Lower lobe of right lung (tissue), 2 donors: ENCODE measurements at regions not wholly inside any gene's neighbourhood (a gene's known extent, or its start where the extent isn't known, plus 50 kb on each side); places are given as distances from the start of the nearest gene placed in this dataset.
A peak's percentile ranks its signal among the peaks of the same experiment; 100 is the strongest.

Experiments
- ATAC-seq, 2 donors: fragments of 200-7000 bp; cut with Tn5 transposase; one replicate each; pipeline ENCODE4 v1.9.1; 2020 to 2022; ENCODE audit warnings: mild to moderate bottlenecking in 2 of 2, moderate library complexity in 2 of 2
- DNase-seq: peaks from one replicate; pipeline ENCODE4 v3.0.0-alpha.2; 2020
- H3K27ac ChIP-seq: fragments of 200-600 bp; one replicate; pipeline ENCODE4 v1.8.0; 2022
- H3K27me3 ChIP-seq: fragments of 200-600 bp; one replicate; pipeline ENCODE4 v1.8.0; 2022; ENCODE audit warnings: low read depth
- H3K36me3 ChIP-seq: fragments of 200-600 bp; one replicate; pipeline ENCODE4 v1.8.0; 2022; ENCODE audit warnings: mild to moderate bottlenecking
- H3K4me1 ChIP-seq: fragments of 200-600 bp; one replicate; pipeline ENCODE4 v1.8.0; 2022
- H3K4me3 ChIP-seq: fragments of 200-600 bp; one replicate; pipeline ENCODE4 v1.8.0; 2022; ENCODE audit warnings: mild to moderate bottlenecking
- H3K9me3 ChIP-seq: fragments of 200-600 bp; one replicate; pipeline ENCODE4 v1.8.0; 2022
- intact Hi-C: fragments of 100-400 bp; cut with DNase I; formaldehyde crosslinking; loops from one replicate; pipeline ENCODE4 v1.11.0; 2022
- TF ChIP-seq, protein P1 (sequence below): fragments of 200-600 bp; IDR thresholded peaks from one replicate; pipeline ENCODE4 v1.8.0; 2022; ENCODE audit warnings: antibody characterized with exemption, mild to moderate bottlenecking
- donor health status: DM: no; HTN: yes; CAD: no; lungs with severe emphysema.

DNA sequence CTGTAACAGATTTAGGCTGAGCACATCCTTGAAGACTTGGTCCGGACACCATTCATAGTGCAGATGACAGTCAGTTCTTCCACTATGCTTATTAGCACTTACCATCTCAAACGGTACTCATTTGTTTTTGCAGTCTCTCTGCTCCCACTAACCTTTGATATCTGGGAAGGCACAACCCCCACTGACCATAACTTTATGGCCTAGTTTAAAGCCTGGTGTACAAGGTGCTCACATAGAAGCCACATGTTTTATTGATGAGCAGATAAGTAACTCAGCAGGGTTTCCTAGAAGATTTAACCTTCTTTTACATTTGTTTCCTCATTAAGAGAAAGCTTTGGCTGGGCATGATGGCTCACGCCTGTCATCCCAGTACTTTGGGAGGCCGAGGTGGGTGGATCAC is 119.3 kb upstream of the MAGI3 start:
- Histone ChIP-seq H3K9me3 (no peaks in the 10 kb centered on the region), H3K4me1 (no peaks in the 10 kb centered on the region), H3K4me3 (no peak overlapping the region), H3K27ac (no peak overlapping the region), H3K27me3 (no peaks in the 10 kb centered on the region), H3K36me3 (no peaks in the 10 kb centered on the region)
- TF ChIP-seq, protein P1, sequence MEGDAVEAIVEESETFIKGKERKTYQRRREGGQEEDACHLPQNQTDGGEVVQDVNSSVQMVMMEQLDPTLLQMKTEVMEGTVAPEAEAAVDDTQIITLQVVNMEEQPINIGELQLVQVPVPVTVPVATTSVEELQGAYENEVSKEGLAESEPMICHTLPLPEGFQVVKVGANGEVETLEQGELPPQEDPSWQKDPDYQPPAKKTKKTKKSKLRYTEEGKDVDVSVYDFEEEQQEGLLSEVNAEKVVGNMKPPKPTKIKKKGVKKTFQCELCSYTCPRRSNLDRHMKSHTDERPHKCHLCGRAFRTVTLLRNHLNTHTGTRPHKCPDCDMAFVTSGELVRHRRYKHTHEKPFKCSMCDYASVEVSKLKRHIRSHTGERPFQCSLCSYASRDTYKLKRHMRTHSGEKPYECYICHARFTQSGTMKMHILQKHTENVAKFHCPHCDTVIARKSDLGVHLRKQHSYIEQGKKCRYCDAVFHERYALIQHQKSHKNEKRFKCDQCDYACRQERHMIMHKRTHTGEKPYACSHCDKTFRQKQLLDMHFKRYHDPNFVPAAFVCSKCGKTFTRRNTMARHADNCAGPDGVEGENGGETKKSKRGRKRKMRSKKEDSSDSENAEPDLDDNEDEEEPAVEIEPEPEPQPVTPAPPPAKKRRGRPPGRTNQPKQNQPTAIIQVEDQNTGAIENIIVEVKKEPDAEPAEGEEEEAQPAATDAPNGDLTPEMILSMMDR = no peak
- intact Hi-C loops = no loop called here
- ATAC-seq (no peak), DNase-seq (no peak)

DNA sequence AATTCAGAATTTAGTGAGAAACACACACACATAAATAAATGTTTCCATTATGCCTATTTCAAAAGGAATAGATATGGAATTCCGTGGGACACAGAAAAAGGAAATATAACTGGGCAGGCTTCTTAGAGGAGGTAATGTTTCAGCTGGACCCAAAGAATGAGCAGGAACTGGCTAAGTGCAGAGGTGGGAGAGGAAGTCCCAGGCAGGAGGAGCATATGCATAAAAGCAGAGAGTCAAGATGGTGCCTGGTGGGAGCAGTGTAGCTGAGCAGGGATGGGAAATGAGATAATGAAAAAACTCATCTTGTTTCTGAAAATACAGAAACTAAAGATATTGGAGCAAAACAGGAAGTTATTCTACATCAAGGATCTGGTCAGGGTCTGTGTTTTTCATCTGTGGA is 115.2 kb upstream of the MAGI3 start:
- no peak for ATAC-seq
- TF ChIP-seq, protein P1 = no peak
- no peaks in the 10 kb centered on the region for H3K36me3 ChIP-seq
- H3K9me3 ChIP-seq = no peaks in the 10 kb centered on the region
- intact Hi-C loops = no loop called here
- H3K4me1 ChIP-seq = no peaks in the 10 kb centered on the region
- no peak overlapping the region for H3K4me3 ChIP-seq
- H3K27me3 ChIP-seq = no peaks in the 10 kb centered on the region
- H3K27ac ChIP-seq = no peak overlapping the region
- DNase-seq = no peak

DNA sequence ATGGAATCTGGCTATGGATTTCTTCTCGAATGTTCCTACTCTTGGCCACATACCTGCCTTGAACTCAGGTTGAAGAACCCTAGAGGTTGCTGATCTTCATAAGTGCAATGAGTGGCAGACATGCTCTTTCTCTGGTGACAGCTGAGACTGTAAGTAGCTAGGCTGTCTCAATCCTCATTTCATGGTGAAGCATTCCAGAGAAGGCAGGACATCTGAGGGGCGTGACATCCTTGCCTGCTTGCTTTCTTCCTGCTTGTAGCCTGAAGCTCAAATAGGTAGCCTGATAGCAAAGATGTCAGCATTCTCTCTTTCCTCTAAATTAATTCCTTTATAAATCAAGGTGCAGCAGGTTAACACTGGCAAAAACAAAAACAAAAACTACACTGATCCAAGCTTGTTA is 114.6 kb upstream of the MAGI3 start:
- TF ChIP-seq, protein P1 = no peak
- Histone ChIP-seq H3K27ac (no peak overlapping the region), H3K4me1 (no peaks in the 10 kb centered on the region), H3K4me3 (no peak overlapping the region), H3K36me3 (no peaks in the 10 kb centered on the region), H3K9me3 (no peaks in the 10 kb centered on the region), H3K27me3 (no peaks in the 10 kb centered on the region)
- no peak for DNase-seq
- intact Hi-C loops = no loop called here
- ATAC-seq = no peak

DNA sequence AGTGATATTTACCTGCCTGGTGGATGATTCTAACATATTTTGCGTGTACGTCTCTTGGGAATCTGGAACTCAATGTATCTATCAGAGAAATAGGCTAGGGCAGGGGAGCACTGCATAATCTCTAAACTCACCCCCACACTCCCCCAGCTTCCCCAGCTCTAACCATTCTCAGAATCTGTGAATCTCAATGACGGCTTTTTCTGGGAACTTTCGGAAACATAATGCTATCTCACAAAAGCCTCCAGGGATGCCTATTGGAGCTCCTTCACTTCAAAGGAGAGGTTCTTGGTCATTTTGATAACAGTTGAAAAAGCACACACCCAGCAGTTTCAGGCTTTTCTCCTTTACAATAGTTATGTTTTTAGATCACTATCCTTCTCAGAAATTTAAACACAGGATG is 113.8 kb upstream of the MAGI3 start:
- Histone ChIP-seq H3K36me3 (no peaks in the 10 kb centered on the region), H3K27me3 (no peaks in the 10 kb centered on the region), H3K27ac (no peak overlapping the region), H3K4me3 (no peak overlapping the region), H3K9me3 (no peaks in the 10 kb centered on the region), H3K4me1 (no peaks in the 10 kb centered on the region)
- TF ChIP-seq, protein P1 = no peak
- intact Hi-C loops = no loop called here
- ATAC-seq = no peak
- no peak for DNase-seq

DNA sequence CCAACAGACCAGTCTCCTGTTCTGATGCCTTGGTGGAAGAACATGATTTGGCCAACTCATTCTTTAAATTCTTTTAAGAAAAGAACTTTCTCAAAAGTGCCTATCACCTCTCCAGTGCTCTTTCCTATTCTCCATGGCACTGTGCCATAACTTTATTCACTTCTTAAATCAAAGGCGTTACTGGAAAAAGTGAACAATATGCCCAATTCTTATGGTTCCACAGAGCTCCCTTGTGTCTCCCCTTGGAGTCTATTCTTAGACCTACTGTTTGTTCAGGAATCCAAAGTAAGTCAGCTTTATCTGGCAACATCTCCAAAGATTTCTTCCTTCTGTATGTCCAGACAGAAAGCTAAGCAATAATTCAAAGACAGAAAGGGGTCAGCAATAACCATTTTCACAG is 111.9 kb upstream of the MAGI3 start:
- no peak for DNase-seq
- Histone ChIP-seq H3K36me3 (no peaks in the 10 kb centered on the region), H3K4me1 (no peaks in the 10 kb centered on the region), H3K9me3 (no peaks in the 10 kb centered on the region), H3K27me3 (no peaks in the 10 kb centered on the region), H3K4me3 (no peak overlapping the region), H3K27ac (no peak overlapping the region)
- ATAC-seq = no peak
- TF ChIP-seq, protein P1 = no peak
- intact Hi-C loops = no loop called here

DNA sequence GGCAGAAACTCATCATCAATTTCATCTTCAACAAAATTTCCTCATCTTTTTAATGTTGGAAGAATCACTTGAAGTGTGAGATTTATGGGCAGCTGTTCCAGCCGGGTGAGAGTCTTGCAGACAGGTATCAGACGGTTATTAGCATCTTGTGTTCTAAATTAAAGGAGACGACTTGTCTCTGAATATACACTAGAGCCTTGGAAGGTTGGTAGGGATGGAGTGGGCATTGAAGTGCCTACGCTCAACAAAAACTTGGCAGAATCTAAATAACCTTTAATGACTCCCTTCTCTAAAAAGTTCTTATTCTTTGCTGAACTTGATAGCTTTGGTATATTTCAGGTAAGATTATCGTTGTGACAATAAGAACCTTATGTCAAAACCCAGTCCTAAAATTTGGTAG is 111.5 kb upstream of the MAGI3 start:
- DNase-seq = no peak
- Histone ChIP-seq H3K4me3 (no peak overlapping the region), H3K9me3 (no peaks in the 10 kb centered on the region), H3K27ac (no peak overlapping the region), H3K27me3 (no peaks in the 10 kb centered on the region), H3K36me3 (no peaks in the 10 kb centered on the region), H3K4me1 (no peaks in the 10 kb centered on the region)
- intact Hi-C loops = no loop called here
- ATAC-seq = peak in 1 of 2 donors; percentile 55
- TF ChIP-seq, protein P1 = no peak
